AG04449 (cell line): ENCODE measurements at regions not wholly inside any gene's neighbourhood (a gene's known extent, or its start where the extent isn't known, plus 50 kb on each side); places are given as distances from the start of the nearest gene placed in this dataset.
A peak's percentile ranks its signal among the peaks of the same experiment; 100 is the strongest.
"Not testable (repeated sequence)": the region's sequence is repeated elsewhere in the genome, so short reads cannot be mapped to it uniquely, and the experiment has no call there.

Experiments
- CTCF ChIA-PET: fragments of 350-600 bp; formaldehyde crosslinking; extraction: SDS; loops from one replicate; lab custom pipeline; 2021; ENCODE audit warnings: antibody characterized with exemption; lab: Yijun Ruan, JAX
- POLR2A ChIA-PET: fragments of 400-600, 350-600 bp; formaldehyde crosslinking; extraction: SDS; loops from one replicate; lab custom pipeline; 2020; ENCODE audit warnings: antibody characterized with exemption, inconsistent platforms; lab: Yijun Ruan, JAX
- DNase-seq: peaks from one replicate; pipeline ENCODE4 v3.0.0-alpha.2; 2010; ENCODE audit warnings: low read depth, low spot score
- H3K4me3 ChIP-seq: 2 replicates; pipeline ENCODE4 v1.5.1; 2011; ENCODE audit warnings: low read depth, mild to moderate bottlenecking, control low read depth, low read length
- CTCF ChIP-seq: IDR thresholded peaks from one replicate; pipeline ENCODE4 v1.5.1; 2011; ENCODE audit warnings: mild to moderate bottlenecking, moderate library complexity, low read length, control low read depth, inconsistent platforms; ENCODE audit not compliant: insufficient read depth; ENCODE audit errors: missing control alignments

- CTCF ChIA-PET: interaction anchor here (0.9 to 1.4 kb wide), 2 partner anchors 9 to 14 kb away, joined by 3 to 4 read pairs; no protein-coding TSS in a partner anchor
- peak; percentile 80 for DNase-seq
Measured at GRCh38 chr4:186829740-186830449, 106.2 kb upstream of the FAT1 start.

GRCh38 chr4:186831574-186831973 is 107.9 kb upstream of the FAT1 start:
- ChIA-PET CTCF (no interaction called here), POLR2A (no interaction called here)
- no peak overlapping the region for H3K4me3 ChIP-seq
- DNase-seq: no peak
- no peak for TF ChIP-seq CTCF

More at GRCh38 chr4:186829740-186830449, 106.2 kb upstream of the FAT1 start:
- POLR2A ChIA-PET: no interaction called here
- no peak overlapping the region for H3K4me3 ChIP-seq
- no peak for TF ChIP-seq CTCF

- no peak overlapping the region for H3K4me3 ChIP-seq
- TF ChIP-seq CTCF: no peak
- no peak for DNase-seq
- ChIA-PET POLR2A (no interaction called here), CTCF (interaction anchor here (0.8 kb wide), 1 partner anchor 18 kb away, joined by 3 read pairs; no protein-coding TSS in a partner anchor)
Measured at GRCh38 chr4:186832906-186833305, 109.2 kb upstream of the FAT1 start.

GRCh38 chr4:186837463-186837862 is 113.8 kb upstream of the FAT1 start:
- DNase-seq, POLR2A ChIA-PET, CTCF ChIA-PET, H3K4me3 ChIP-seq: not testable (repeated sequence)

- ChIA-PET CTCF (interaction anchor here (0.9 to 1.3 kb wide), 2 partner anchors 9 to 38 kb away, joined by 3 to 4 read pairs; no protein-coding TSS in a partner anchor), POLR2A (no interaction called here)
- no peak for TF ChIP-seq CTCF
- no peak for DNase-seq
- no peak overlapping the region for H3K4me3 ChIP-seq
Measured at GRCh38 chr4:186838295-186838694, 114.6 kb upstream of the FAT1 start.

- no peak for TF ChIP-seq CTCF
- no peak for DNase-seq
- H3K4me3 ChIP-seq: no peak overlapping the region
- POLR2A ChIA-PET: no interaction called here
- CTCF ChIA-PET: interaction anchor here (0.9 to 1.3 kb wide), 2 partner anchors 10 to 36 kb away, joined by 3 to 4 read pairs; no protein-coding TSS in a partner anchor
Measured at GRCh38 chr4:186839122-186840037, 115.7 kb upstream of the FAT1 start.
